GM18519 (cell line): ENCODE measurements at regions not wholly inside any gene's neighbourhood (a gene's known extent, or its start where the extent isn't known, plus 50 kb on each side); places are given as distances from the start of the nearest gene placed in this dataset.

Experiments used
- ATAC-seq: cut with Tn5 transposase; IDR thresholded peaks from one replicate; pipeline ENCODE4 v1.9.1; 2021; ENCODE audit warnings: mild to moderate bottlenecking, moderate library complexity; ENCODE audit not compliant: unreplicated experiment, low FRiP score

- no peak for ATAC-seq
These were observed 192.4 kb upstream of the KLF4 start for GRCh38 chr9:107681988-107682387.

GRCh38 chr9:107675351-107676259, 186.0 kb upstream of the KLF4 start:
- ATAC-seq = no peak

GRCh38 chr9:107674721-107675277, 185.2 kb upstream of the KLF4 start:
- no peak for ATAC-seq

GRCh38 chr9:107673861-107674720, 184.5 kb upstream of the KLF4 start:
- no peak for ATAC-seq

DNA sequence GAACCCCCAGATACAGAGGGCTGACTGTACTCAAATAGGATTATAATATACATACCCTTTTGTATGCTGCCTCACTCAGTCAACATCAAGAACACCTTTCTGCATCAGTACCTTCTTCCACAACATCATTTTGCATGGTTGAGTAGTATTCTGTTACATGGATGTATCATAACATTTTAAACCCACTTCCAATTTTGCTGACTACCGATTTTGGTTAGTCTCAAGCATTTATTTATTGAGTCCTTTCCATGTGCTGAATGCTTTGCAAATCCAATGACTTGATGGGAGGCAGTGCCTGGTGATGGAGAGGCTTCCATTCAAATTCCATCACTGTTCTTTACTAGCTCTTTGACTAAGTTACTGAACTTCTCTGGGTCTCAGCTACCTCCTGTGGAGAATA, 182.0 kb upstream of the KLF4 start:
- ATAC-seq = no peak

DNA sequence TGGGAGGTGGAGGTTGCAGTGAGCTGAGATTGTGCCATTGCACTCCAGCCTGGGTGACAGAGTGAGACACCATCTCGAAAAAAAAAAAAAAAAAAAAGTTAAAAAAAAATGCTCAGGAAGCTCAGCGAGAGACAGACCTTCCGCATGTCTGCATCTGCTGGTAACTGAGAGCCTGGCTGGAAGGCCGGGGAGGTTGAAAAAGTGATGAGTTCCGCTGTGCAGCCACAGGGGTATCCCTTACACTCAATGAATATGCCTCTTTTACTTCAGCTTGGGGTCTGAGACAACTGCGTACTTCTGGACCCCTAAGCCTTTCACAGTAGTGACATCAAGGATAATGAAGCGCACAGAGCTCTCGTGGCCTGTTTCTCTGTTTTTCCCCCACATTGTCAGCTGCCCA, 179.9 kb upstream of the KLF4 start:
- ATAC-seq = no peak

- no peak for ATAC-seq
These were observed 177.9 kb upstream of the KLF4 start for GRCh38 chr9:107667231-107668070.

DNA sequence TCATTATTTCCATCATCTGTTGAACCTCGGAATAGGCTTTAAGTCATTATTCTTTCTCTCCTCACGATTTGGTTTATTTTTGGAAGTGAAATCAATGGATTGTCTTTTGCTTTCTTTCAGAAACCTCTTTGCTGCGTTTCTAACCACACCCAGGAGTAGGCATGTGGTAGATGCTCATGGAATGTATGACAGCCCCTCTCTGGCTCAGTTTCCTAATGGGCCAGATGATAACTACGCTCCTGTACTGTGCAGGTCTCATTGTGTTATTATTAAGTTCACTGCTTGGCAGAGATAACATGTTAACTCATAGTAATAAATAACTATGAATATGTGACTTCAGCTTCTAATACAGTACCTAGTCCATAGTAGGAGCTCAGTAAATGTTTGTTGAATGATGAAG, 175.5 kb upstream of the KLF4 start:
- no peak for ATAC-seq

DNA sequence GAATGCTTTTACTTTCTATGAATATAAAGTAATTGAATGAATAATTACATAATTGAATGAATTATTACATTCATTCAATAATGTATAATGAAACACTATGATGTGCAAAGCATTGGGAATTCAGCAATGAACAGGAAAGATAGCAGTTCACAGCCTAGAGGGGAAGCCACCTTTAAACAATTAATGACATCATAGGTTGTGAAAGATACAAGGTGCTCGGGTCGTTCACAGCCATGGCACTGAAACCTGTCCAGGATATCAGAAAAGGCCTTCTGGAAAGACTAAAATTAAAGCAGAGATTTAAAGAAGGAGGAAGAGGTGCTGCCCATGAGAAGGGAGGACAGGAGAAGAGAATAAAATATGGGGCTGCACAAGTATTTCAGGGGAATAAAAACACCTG, 171.4 kb upstream of the KLF4 start:
- ATAC-seq = no peak

GRCh38 chr9:107653263-107653821, 163.8 kb upstream of the KLF4 start:
- no peak for ATAC-seq

DNA sequence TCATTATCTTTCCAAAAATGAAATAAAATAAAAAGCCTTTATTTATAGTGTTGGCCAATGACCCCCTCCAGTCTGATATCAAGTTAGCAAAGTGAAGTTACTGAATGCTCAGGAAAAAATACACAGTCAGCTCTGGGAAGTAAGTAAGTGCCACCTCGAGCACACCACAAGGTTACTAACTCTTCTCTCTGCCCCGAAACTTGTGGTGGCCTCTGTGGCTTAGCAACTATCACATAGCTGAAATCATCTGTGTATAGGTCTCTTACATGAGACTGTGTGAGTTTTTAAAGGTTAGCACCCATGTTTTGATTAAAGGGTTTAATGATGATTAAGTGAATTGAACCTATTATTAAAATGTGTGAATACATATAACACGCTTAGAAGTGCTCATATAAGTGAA, 161.4 kb upstream of the KLF4 start:
- no peak for ATAC-seq

DNA sequence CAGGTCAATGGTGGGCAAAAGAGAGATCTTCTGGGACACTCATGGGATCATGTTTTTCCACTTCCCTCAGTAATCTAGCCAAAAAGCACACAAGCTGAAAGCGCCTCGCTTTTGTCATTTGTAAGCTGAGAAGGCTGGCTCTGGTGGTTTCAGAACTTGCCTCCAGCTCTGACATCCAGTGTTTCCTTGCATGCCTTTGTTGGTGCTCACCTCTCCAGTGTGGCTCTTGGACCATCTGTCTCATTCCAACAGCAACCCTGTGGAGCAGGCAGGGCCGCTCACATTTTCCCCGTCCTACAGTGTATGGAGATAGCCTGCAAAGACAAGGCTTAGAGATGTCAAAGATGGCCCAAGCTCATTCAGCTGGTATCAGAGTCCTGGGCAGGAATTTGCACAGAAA, 160.8 kb upstream of the KLF4 start:
- no peak for ATAC-seq

DNA sequence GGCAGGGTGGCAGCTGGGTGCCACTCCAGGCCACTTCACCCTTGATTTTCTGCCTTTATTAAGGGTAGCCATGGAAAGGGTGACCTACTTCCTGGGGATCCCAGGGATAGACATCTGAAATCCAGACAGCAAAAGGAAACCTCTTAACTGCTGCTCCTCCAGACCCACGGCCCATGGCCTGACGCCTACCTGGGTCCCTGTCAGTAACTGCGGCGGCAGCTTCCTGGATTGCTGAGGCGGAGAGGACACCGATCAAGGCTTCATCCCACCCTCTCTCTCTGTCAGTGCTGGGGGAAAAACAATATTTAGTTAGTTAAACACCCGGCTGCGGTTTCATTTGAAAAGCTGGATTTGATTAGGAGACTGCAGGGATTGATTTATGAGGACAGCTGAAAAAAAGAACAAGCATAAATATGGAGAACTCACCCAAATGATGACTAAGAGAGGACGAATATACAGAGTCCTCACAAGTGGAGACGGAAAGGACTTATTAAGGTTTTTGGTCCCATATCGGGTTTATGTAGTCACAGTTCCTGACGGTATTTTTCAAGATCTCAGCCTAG, 158.7 kb upstream of the KLF4 start:
- ATAC-seq = no peak

GRCh38 chr9:107647611-107648010, 158.0 kb upstream of the KLF4 start:
- ATAC-seq = no peak

- no peak for ATAC-seq
These were observed 157.6 kb upstream of the KLF4 start for GRCh38 chr9:107647141-107647540.

DNA sequence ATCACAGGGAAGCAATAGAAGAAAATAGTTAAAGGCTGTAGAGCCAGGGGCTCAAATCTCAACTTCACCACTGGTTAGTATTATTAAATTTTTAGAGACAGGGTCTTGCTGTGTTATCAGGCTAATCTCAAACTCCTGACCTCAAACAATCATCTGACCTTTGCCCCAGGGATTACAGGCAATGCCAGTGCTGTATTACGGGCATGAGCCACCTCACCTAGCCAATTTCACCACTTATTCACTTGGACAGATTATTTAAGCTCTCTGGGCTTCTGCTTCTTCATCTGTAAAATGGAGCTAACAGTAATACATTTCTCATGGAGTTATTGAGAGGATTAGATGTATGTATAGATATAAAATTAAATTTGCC, 155.9 kb upstream of the KLF4 start:
- ATAC-seq = no peak

DNA sequence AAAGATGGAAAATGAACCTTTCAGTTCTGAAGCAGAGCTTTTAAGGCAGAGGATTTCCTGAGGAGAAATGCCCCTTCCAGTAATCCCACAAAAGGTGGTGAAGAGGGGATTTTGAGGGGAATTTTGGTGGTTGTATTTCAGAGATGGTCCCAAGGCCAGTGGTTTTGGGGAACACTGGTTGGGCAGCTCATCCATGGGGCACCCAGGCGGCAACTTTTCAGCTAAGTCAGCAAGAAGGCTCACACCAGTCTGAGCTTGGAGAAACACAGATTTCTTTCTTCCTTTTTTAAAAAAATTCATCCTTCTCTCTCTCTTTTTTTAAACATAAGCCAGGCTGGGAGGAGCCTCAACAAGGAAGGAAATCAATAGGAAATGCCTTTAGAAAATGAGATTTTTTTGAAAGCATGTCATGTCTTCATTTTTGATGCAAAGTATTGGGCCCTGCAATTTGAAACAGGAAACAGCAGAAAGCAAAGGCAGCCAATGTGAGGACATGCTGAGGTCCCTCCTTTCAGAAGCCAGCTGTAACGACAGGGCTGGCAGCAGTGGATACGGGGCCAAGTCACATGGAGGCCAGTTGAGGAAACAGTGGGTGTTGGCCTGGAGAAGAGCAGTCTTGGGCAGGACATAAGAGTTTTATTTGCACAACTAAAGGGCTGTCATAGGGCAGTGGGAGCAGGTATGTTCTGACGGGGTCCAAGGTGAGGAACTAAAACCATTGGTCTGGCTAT, 155.3 kb upstream of the KLF4 start:
- no peak for ATAC-seq

GRCh38 chr9:107639426-107639825, 149.9 kb upstream of the KLF4 start:
- no peak for ATAC-seq
